KMS-11 (cell line): ENCODE measurements at regions not wholly inside any gene's neighbourhood (a gene's known extent, or its start where the extent isn't known, plus 50 kb on each side); places are given as distances from the start of the nearest gene placed in this dataset.

Experiments used
- H2AFZ ChIP-seq: fragments of 200-600 bp; sonication (generic); 2 replicates; pipeline ENCODE4 v1.6.1; 2016; ENCODE audit warnings: antibody characterized with exemption, mixed run types, low read depth
- H3K27ac ChIP-seq: fragments of 200-600 bp; sonication (generic); 2 replicates; pipeline ENCODE4 v1.6.1; 2016; ENCODE audit warnings: mild to moderate bottlenecking, mixed run types
- H3K27me3 ChIP-seq: fragments of 200-600 bp; sonication (generic); 2 replicates; pipeline ENCODE4 v1.6.1; 2017; ENCODE audit warnings: mild to moderate bottlenecking, low read depth, mixed run types, moderate library complexity; ENCODE audit not compliant: insufficient read depth
- H3K36me3 ChIP-seq: fragments of 200-600 bp; sonication (generic); 2 replicates; pipeline ENCODE4 v1.6.1; 2017; ENCODE audit warnings: mild to moderate bottlenecking, mixed run types; ENCODE audit not compliant: insufficient read depth
- H3K4me1 ChIP-seq: fragments of 200-600 bp; sonication (generic); 2 replicates; pipeline ENCODE4 v1.6.1; 2016; ENCODE audit warnings: mild to moderate bottlenecking, low read depth, mixed run types; ENCODE audit not compliant: poor library complexity, severe bottlenecking
- H3K4me2 ChIP-seq: fragments of 200-600 bp; sonication (generic); 2 replicates; pipeline ENCODE4 v1.7.0; 2016; ENCODE audit warnings: mild to moderate bottlenecking, mixed run types
- H3K4me3 ChIP-seq: fragments of 200-600 bp; sonication (generic); IDR thresholded peaks from 2 replicates; pipeline ENCODE4 v1.6.1; 2017; ENCODE audit warnings: low read depth, low read length, mixed read lengths; ENCODE audit not compliant: insufficient read depth
- H3K79me2 ChIP-seq: fragments of 200-600 bp; sonication (generic); 2 replicates; pipeline ENCODE4 v1.6.1; 2016; ENCODE audit warnings: low read depth, mixed run types; ENCODE audit not compliant: insufficient read depth
- H3K9ac ChIP-seq: fragments of 200-600 bp; sonication (generic); 2 replicates; pipeline ENCODE4 v1.6.1; 2016; ENCODE audit warnings: mild to moderate bottlenecking, mixed run types
- H4K20me1 ChIP-seq: fragments of 200-600 bp; sonication (generic); 2 replicates; pipeline ENCODE4 v1.6.1; 2016; ENCODE audit warnings: mild to moderate bottlenecking, mixed run types; ENCODE audit not compliant: insufficient read depth
- CTCF ChIP-seq: fragments of 200-600 bp; sonication (generic); conservative IDR thresholded peaks from 2 replicates; pipeline ENCODE4 v1.6.1; 2017; ENCODE audit warnings: low read depth, mild to moderate bottlenecking, antibody characterized with exemption, low read length, moderate library complexity, mixed read lengths

DNA sequence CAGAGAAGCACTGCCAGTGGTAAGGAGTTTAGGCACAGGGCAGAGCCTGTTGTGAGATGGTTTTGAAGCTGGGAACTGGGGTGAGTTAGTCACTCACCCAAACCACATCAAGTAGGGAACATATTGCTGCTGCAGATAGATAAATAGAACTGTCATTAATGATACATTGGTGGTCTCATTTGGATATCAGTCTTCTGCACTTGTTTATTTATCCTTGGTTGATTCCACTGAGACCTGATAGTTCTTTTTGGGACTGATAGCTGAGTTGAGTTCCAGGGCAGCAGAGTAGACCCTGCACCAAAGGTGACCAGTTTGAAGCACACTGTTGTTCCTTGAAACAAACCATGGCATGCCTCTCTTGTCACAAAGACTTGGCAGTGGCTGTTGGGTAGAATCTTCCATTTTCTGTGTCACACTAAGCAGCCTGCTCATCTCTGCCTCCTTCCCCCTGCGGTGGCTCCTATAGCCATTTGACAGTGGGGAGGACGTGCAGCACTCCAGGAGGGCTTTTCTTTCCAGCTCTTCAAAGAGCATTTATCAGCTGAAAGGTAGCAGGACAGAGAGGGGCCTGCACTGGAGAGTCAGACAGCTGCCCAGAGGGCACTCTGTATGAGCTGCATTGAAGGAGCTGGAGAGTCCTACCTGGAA, 59.7 kb upstream of the TMEM164 start:
- Histone ChIP-seq H2AFZ (no peak overlapping the region), H3K4me1 (no peaks in the 10 kb centered on the region), H3K9ac (no peak overlapping the region), H3K27me3 (no peaks in the 10 kb centered on the region), H3K4me2 (no peak overlapping the region), H4K20me1 (no peaks in the 10 kb centered on the region), H3K27ac (no peak overlapping the region), H3K36me3 (no peaks in the 10 kb centered on the region), H3K4me3 (no peak overlapping the region), H3K79me2 (no peaks in the 10 kb centered on the region)
- no peak for TF ChIP-seq CTCF

DNA sequence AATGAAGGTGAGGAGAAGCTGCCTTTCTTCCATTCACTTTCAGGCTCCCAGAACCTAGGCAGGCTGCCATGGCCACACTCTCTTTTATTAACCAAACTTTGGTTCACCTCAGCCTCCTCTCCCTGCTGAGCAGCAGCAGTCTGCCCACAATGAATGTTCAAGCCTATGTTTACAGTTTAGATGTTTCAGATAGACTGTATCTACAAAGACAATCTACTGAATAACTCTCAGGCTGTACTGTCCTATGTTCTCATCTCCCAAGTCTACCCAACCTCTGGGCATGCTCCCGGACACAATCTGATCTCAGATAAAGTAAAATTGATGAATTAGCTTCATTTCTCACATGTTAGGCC, 59.2 kb upstream of the TMEM164 start:
- H3K4me1 ChIP-seq = no peaks in the 10 kb centered on the region
- H3K4me2 ChIP-seq = no peak overlapping the region
- no peak overlapping the region for H2AFZ ChIP-seq
- H3K27ac ChIP-seq = no peak overlapping the region
- H3K36me3 ChIP-seq = no peaks in the 10 kb centered on the region
- no peaks in the 10 kb centered on the region for H3K27me3 ChIP-seq
- no peak for TF ChIP-seq CTCF
- no peak overlapping the region for H3K4me3 ChIP-seq
- H4K20me1 ChIP-seq = no peaks in the 10 kb centered on the region
- H3K79me2 ChIP-seq = no peaks in the 10 kb centered on the region
- H3K9ac ChIP-seq = no peak overlapping the region

DNA sequence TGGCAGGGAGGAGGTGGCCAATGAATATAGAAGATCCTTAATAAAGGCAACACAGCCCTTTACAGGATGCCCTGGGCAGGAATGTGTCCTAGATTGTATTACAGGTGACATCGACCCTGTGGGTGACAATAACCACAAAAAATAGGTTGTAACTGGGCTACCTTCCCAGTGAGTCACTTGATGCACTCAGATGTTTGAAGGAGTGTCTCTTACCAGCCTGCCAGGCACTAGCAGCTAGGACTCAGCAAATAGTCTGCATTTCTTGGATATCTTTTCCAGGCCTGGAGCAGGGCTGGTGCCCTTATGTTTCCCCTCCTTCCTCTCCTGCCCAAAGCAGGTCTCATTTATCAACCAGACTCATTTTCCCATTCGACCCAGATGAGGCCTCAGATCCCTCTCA, 50.9 kb upstream of the TMEM164 start:
- Histone ChIP-seq H3K79me2 (no peaks in the 10 kb centered on the region), H3K27ac (no peak overlapping the region), H3K36me3 (no peaks in the 10 kb centered on the region), H3K4me1 (no peaks in the 10 kb centered on the region), H3K27me3 (no peaks in the 10 kb centered on the region), H4K20me1 (no peaks in the 10 kb centered on the region), H2AFZ (no peak overlapping the region), H3K4me2 (no peak overlapping the region), H3K4me3 (no peak overlapping the region), H3K9ac (no peak overlapping the region)
- TF ChIP-seq CTCF = no peak

DNA sequence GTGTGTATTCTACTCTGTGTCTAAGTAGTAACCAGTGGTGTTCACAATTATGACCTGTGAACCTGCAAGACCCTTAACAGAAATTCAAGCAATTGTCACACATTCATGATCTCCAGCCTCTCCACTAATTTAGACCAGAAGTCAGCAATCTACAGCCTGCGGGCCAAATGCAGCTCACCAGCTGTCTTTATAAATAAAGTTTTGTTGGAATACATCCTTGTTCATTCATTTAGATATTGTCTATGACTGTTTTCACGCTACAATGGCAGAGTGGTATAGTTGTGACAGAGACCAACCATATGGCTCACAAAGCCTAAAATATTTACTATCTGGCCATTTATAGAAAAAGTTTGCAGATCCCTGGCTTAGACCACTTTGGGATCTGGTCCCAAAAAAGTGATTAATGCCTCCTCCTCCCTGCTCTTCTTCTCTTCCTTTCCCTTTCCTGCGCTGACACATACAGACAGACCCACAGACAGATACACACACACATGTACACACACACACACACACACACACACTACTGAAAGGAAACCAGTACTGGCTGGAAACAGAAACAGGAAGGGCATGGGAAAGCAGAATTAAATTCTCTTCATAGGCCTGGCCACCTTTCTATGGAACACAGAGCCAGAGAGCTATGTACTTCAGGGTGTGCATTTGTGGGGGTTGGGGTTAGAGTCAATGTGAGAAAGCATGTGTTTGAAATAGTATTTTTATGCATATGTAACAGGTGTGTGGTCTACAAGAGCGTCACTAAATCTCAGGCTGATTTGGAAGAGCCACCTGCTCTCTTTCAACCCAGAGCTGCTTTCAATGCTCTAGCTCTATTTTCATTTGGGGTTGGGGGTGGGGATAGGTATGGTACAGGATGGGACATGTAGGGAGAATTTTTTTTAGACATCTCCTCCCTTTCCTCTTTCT, 49.7 kb upstream of the TMEM164 start:
- H3K4me1 ChIP-seq = no peaks in the 10 kb centered on the region
- no peaks in the 10 kb centered on the region for H4K20me1 ChIP-seq
- H3K79me2 ChIP-seq = no peaks in the 10 kb centered on the region
- no peak overlapping the region for H3K9ac ChIP-seq
- no peak overlapping the region for H3K27ac ChIP-seq
- H3K36me3 ChIP-seq = no peaks in the 10 kb centered on the region
- TF ChIP-seq CTCF = no peak
- no peak overlapping the region for H3K4me2 ChIP-seq
- no peaks in the 10 kb centered on the region for H3K27me3 ChIP-seq
- no peak overlapping the region for H2AFZ ChIP-seq
- no peak overlapping the region for H3K4me3 ChIP-seq
